Heart left ventricle (tissue), 13 donors: ENCODE measurements at regions not wholly inside any gene's neighbourhood (a gene's known extent, or its start where the extent isn't known, plus 50 kb on each side); places are given as distances from the start of the nearest gene placed in this dataset.

Experiments
- CTCF ChIP-seq, 12 donors: fragments of 200-600 bp; sonication (generic) in 4 of 12; IDR thresholded peaks; one replicate each; pipeline versions ENCODE4 v1.5.0 to v1.8.0; 2018 to 2022; ENCODE audit warnings: antibody characterized with exemption in 12 of 12, mild to moderate bottlenecking in 5 of 12
- POLR2A ChIP-seq, 2 donors: fragments of 450-650 bp; IDR thresholded peaks; one replicate each; pipeline ENCODE4 v1.6.1; 2017; ENCODE audit warnings: antibody characterized with exemption in 2 of 2, mild to moderate bottlenecking in 2 of 2, moderate library complexity in 2 of 2
- donor health status: ischemic (EF 13 %, LVEDD 7.1; RV severe dilation, severe dysfunction).
- donor health status: DM: no; HTN: yes; CAD: no.
- donor health status: DM: no; HTN: no; CAD: no.
- donor health status: ischemic (EF 25% LVEDD 6.9; RV normal size, moderate dysfunction).
- donor health status: ischemic (EF 25% LVEDD 5.7; RV mildly dilated, moderate dysfunction).
- donor health status: ischemic (EF 35%, LVEDD 5.7; RV mildly dilated, moderate dysfunction).
- donor health status: nonischemic (EF 11% LVEDD 7.7; RV severe dilation, severe dysfunction).
- donor health status: DM: yes; HTN: yes; CAD: no.
- donor health status: PGD.
- donor health status: ischemic (EF 29% LVEDD 5.4; RV normal size, mild dysfunction).
- donor health status: nonischemic (EF 23%, LVEDD 6.1; RV moderate dilation, normal function).

DNA sequence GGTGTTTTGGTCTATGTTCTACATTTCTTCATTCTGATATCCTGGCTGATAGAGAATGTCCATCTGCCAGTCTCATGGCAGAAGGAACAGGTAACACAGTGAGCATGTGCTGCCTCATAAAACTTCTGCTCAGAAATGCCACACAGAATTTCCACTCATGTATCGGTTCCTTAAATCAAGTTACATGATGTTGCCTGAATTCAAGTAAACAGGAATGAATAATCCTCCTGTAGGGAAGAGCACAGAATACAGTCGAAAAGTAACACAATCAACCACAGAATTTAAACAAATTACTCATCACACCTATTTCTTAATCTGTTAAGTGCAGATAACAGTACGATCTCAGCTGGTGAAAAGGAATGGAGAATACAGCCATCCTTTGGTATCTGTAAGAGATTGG is 74.7 kb downstream of the FAM217A start:
- TF ChIP-seq POLR2A (IDR thresholded peaks at IDR 0.05), result no peak
- no peak for TF ChIP-seq CTCF (IDR thresholded peaks at IDR 0.05)
